ENCODE measurements at regions not wholly inside any gene's neighbourhood (a gene's known extent, or its start where the extent isn't known, plus 50 kb on each side); places are given as distances from the start of the nearest gene placed in this dataset.

DNA sequence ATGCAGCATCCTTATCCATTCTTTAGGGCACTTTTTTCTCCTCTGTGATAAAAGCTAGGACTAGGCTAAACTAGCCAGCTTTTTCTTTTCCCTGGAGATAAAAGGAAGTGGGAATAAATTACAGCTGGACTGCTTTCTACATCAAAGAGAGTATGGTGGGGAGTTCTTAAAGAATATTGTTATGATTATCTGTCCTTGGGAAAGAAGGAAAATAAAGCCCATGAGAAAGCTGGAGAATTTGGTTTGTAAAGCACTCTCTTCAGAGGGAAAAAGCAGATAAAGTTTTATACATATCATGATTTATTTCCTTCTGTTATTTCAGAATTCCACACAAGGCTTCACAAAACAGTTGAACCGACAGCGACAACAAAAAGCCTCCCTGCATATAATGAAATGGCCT lies 923.0 kb downstream of the DIPK2A start:
- TF ChIP-seq CTCF (conservative IDR thresholded peaks at IDR 0.05 in 1 of 2, IDR thresholded peaks at IDR 0.05 in 1 of 2; ENCODE audit: extremely low read depth in 1 of 2, insufficient read depth in 1 of 2, low read depth in 1 of 2, low read length in 2 of 2) = no peak
- no peak for TF ChIP-seq EZH2 (IDR thresholded peaks at IDR 0.05; ENCODE audit: borderline replicate concordance, low read length)
